ENCODE measurements at regions not wholly inside any gene's neighbourhood (a gene's known extent, or its start where the extent isn't known, plus 50 kb on each side); places are given as distances from the start of the nearest gene placed in this dataset.

- Histone ChIP-seq H3K36me3 (no peaks in the 10 kb centered on the region), H3K27me3 (no peaks in the 10 kb centered on the region), H3K4me1 (peaks cover 0 to 67% (median 33%) of the 10 kb centered on the region in 4 donors), H3K27ac (peak overlapping the region in 3 of 4 donors; percentile 45 to 85 (median 85)), H3K4me3 (no peak overlapping the region), H3K9me3 (no peaks in the 10 kb centered on the region)
- TF ChIP-seq EP300 (IDR thresholded peaks at IDR 0.05) (no peak), CTCF (IDR thresholded peaks at IDR 0.05) (no peak)
- DNase-seq (ENCODE audit: low spot score in 2 of 2), result no peak
- 67 to 74% methylated on average over 3 of the region's 3 CpGs for WGBS, 2 donors
Observed at GRCh38 chr1:9440763-9441194, 98.5 kb upstream of the SLC25A33 start.

- Histone ChIP-seq H3K4me3 (no peak overlapping the region), H3K27me3 (no peaks in the 10 kb centered on the region), H3K4me1 (peaks cover 0 to 65% (median 29%) of the 10 kb centered on the region in 4 donors), H3K36me3 (no peaks in the 10 kb centered on the region), H3K27ac (peak overlapping the region; percentile 3 to 85 (median 65)), H3K9me3 (no peaks in the 10 kb centered on the region)
- 31 to 41% methylated on average over 20 of the region's 20 CpGs for WGBS, 2 donors
- no peak for TF ChIP-seq POLR2A (IDR thresholded peaks at IDR 0.05)
- peak in 1 of 2 donors; percentile 54 for TF ChIP-seq EP300 (IDR thresholded peaks at IDR 0.05)
- no peak for DNase-seq (ENCODE audit: low spot score in 2 of 2)
Observed at GRCh38 chr1:9441451-9442133, 97.7 kb upstream of the SLC25A33 start.

DNA sequence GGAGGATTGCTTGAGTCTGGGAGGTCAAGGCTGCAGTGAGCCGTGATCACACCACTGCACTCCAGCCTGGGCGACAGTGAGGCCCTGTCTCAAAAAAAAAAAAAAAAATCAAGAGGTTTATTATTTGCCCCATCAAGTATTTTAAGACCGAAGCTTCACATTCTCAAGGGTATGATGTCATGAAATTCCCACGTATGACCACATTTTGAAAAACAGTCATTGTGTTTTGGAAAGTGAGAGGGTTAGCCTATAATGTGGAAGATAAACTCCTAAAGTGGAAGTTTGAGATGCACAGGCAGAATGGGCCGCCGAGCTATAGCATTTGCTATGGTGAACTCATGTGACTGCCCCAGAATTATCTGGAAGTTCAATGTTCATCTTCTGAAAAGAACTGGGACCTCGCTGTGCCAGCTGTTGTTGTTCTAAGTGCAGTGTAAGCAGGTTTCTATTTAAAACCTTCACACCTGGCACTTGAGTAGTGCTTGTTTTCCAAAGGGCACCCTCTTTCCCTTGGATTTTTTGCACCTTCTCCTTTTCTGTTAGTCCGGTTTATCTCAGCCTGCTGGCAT lies 96.9 kb upstream of the SLC25A33 start:
- no peak for TF ChIP-seq EP300 (IDR thresholded peaks at IDR 0.05)
- TF ChIP-seq POLR2A (IDR thresholded peaks at IDR 0.05), result no peak
- TF ChIP-seq CTCF (IDR thresholded peaks at IDR 0.05), result no peak
- H3K27me3 ChIP-seq, result no peaks in the 10 kb centered on the region
- peaks cover 0 to 60% (median 24%) of the 10 kb centered on the region in 4 donors for H3K4me1 ChIP-seq
- peak overlapping the region; percentile 3 to 85 (median 65) for H3K27ac ChIP-seq
- no peaks in the 10 kb centered on the region for H3K36me3 ChIP-seq
- no peak overlapping the region for H3K4me3 ChIP-seq
- no peaks in the 10 kb centered on the region for H3K9me3 ChIP-seq
- 58 to 60% methylated on average over 8 of the region's 8 CpGs for WGBS, 2 donors
- no peak for DNase-seq (ENCODE audit: low spot score in 2 of 2)

DNA sequence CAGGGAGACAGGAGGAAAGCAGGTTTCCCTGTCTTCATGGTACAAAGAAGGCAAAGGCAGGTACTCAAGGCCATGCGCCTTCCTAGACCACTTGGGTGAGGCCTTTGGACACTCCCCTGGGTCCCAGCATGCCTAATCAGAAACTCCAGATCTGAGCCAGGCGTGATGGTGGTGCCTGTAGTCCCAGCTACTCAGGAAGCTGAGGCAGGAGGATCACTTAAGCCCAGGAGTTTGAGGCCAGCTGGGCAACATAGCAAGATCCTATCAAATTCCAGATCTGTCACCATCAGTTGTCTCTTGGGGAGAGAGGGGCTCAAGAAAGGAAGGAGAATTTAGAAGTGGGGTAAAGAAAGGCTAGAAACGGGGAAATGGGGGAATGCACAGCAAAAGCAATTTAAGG lies 96.3 kb upstream of the SLC25A33 start:
- 95 to 97% methylated on average over 3 of the region's 3 CpGs for WGBS, 2 donors
- Histone ChIP-seq H3K36me3 (no peaks in the 10 kb centered on the region), H3K27me3 (no peaks in the 10 kb centered on the region), H3K27ac (peak overlapping the region in 1 of 4 donors; percentile 85), H3K4me3 (no peak overlapping the region), H3K4me1 (peaks cover 0 to 53% (median 21%) of the 10 kb centered on the region in 4 donors), H3K9me3 (no peaks in the 10 kb centered on the region)
- DNase-seq (ENCODE audit: low spot score in 2 of 2), result no peak
- no peak for TF ChIP-seq CTCF (IDR thresholded peaks at IDR 0.05)

GRCh38 chr1:9443913-9444445 lies 95.3 kb upstream of the SLC25A33 start:
- peaks cover 0 to 51% (median 24%) of the 10 kb centered on the region in 4 donors for H3K4me1 ChIP-seq
- no peaks in the 10 kb centered on the region for H3K27me3 ChIP-seq
- no peaks in the 10 kb centered on the region for H3K9me3 ChIP-seq
- TF ChIP-seq POLR2A (IDR thresholded peaks at IDR 0.05) (no peak), CTCF (IDR thresholded peaks at IDR 0.05) (no peak), EP300 (IDR thresholded peaks at IDR 0.05) (no peak)
- H3K27ac ChIP-seq, result peak overlapping the region in 2 of 4 donors; percentile 17 to 60
- no peaks in the 10 kb centered on the region for H3K36me3 ChIP-seq
- no peak overlapping the region for H3K4me3 ChIP-seq
- DNase-seq (ENCODE audit: low spot score in 2 of 2), result no peak
- WGBS, 2 donors, result 38 to 42% methylated on average over 14 of the region's 14 CpGs

All from tibial nerve (tissue), 4 donors.